ENCODE measurements at regions not wholly inside any gene's neighbourhood (a gene's known extent, or its start where the extent isn't known, plus 50 kb on each side); places are given as distances from the start of the nearest gene placed in this dataset.
A peak's percentile ranks its signal among the peaks of the same experiment; 100 is the strongest.

- no peaks in the 10 kb centered on the region for H3K36me3 ChIP-seq (ENCODE audit: insufficient read depth)
- no peaks in the 10 kb centered on the region for H3K79me2 ChIP-seq (replicated peaks; ENCODE audit: insufficient read depth)
- no peak overlapping the region for H3K27ac ChIP-seq (ENCODE audit: low read depth)
- no peak for TF ChIP-seq NANOG (IDR thresholded peaks at IDR 0.05; ENCODE audit: borderline replicate concordance)
- H3F3A ChIP-seq (replicated peaks; ENCODE audit: low read depth): no peaks in the 10 kb centered on the region
- peak; percentile 34; the same call in 2 of the 3 replicates for ATAC-seq
- H3K27me3 Mint-ChIP-seq (ENCODE audit: insufficient read depth, low read depth, poor library complexity): no peaks in the 10 kb centered on the region
- H3K4me1 ChIP-seq (ENCODE audit: insufficient read depth): peaks cover 38% of the 10 kb centered on the region
- H3K4me3 ChIP-seq: no peak overlapping the region
- H3K36me3 Mint-ChIP-seq (ENCODE audit: low read depth): peaks cover 18% of the 10 kb centered on the region; the same call in 2 of the 3 replicates
- H4K20me1 ChIP-seq (replicated peaks; ENCODE audit: insufficient read depth): no peaks in the 10 kb centered on the region
- H3K4me3 Mint-ChIP-seq: no peak overlapping the region
- peaks cover 30% of the 10 kb centered on the region for H3K4me1 Mint-ChIP-seq
- H3K27me3 ChIP-seq (ENCODE audit: insufficient read depth): no peaks in the 10 kb centered on the region
- peak; percentile 8 for DNase-seq (ENCODE audit: low spot score)
- H3K27ac Mint-ChIP-seq: no peak overlapping the region
- H3K9me3 Mint-ChIP-seq: peaks cover 23% of the 10 kb centered on the region
- no peak overlapping the region for H2AFZ ChIP-seq
- peak overlapping the region; percentile 60; the same call in 1 of the 2 replicates for H3K4me2 ChIP-seq
- 0 out of 2 replicates have a peak, but pooled peaks cover 5% of the 10 kb centered on the region for H3K9me2 ChIP-seq (ENCODE audit: insufficient read depth)
These were observed 156.2 kb downstream of the CYB561 start for GRCh38 chr17:63289931-63290330.

GRCh38 chr17:63290351-63290750, 155.8 kb downstream of the CYB561 start:
- Mint-ChIP-seq H3K4me1 (peaks cover 30% of the 10 kb centered on the region), H3K27me3 (ENCODE audit: insufficient read depth, low read depth, poor library complexity) (no peaks in the 10 kb centered on the region), H3K27ac (peak overlapping the region; percentile 5; the same call in 1 of the 2 replicates), H3K36me3 (ENCODE audit: low read depth) (peaks cover 16% of the 10 kb centered on the region; the same call in 2 of the 3 replicates), H3K9me3 (peaks cover 19% of the 10 kb centered on the region), H3K4me3 (no peak overlapping the region)
- no peaks in the 10 kb centered on the region for H3K36me3 ChIP-seq (ENCODE audit: insufficient read depth)
- H3K79me2 ChIP-seq (replicated peaks; ENCODE audit: insufficient read depth): no peaks in the 10 kb centered on the region
- H3K27ac ChIP-seq (ENCODE audit: low read depth): no peak overlapping the region
- no peak for ATAC-seq
- no peaks in the 10 kb centered on the region for H3F3A ChIP-seq (replicated peaks; ENCODE audit: low read depth)
- no peak overlapping the region for H2AFZ ChIP-seq
- peak overlapping the region; percentile 60 for H3K4me2 ChIP-seq
- no peaks in the 10 kb centered on the region for H4K20me1 ChIP-seq (replicated peaks; ENCODE audit: insufficient read depth)
- H3K4me1 ChIP-seq (ENCODE audit: insufficient read depth): peaks cover 38% of the 10 kb centered on the region
- no peak for DNase-seq (ENCODE audit: low spot score)
- no peaks in the 10 kb centered on the region for H3K27me3 ChIP-seq (ENCODE audit: insufficient read depth)
- H3K9me2 ChIP-seq (ENCODE audit: insufficient read depth): 0 out of 2 replicates have a peak, but pooled peaks cover 5% of the 10 kb centered on the region
- H3K4me3 ChIP-seq: peak overlapping the region; percentile 18; the same call in 1 of the 2 replicates
- TF ChIP-seq ZNF331 (CRISPR knock-in tag; IDR thresholded peaks at IDR 0.05; ENCODE audit: low read depth) (no peak), STAT1 (IDR thresholded peaks at IDR 0.05; ENCODE audit: unreplicated experiment) (no peak), POLR2AphosphoS5 (IDR thresholded peaks at IDR 0.05; ENCODE audit: low read depth) (no peak), EZH2phosphoT487 (IDR thresholded peaks at IDR 0.05; ENCODE audit: unreplicated experiment) (no peak), CREB1 (CRISPR knock-in tag; IDR thresholded peaks at IDR 0.05; ENCODE audit: low read depth) (no peak), EZH2 (IDR thresholded peaks at IDR 0.05; ENCODE audit: low read depth, unreplicated experiment) (no peak), NANOG (IDR thresholded peaks at IDR 0.05; ENCODE audit: borderline replicate concordance) (no peak), ZNF462 (CRISPR knock-in tag; IDR thresholded peaks at IDR 0.05) (no peak)
- TF ChIP-seq, protein P1, sequence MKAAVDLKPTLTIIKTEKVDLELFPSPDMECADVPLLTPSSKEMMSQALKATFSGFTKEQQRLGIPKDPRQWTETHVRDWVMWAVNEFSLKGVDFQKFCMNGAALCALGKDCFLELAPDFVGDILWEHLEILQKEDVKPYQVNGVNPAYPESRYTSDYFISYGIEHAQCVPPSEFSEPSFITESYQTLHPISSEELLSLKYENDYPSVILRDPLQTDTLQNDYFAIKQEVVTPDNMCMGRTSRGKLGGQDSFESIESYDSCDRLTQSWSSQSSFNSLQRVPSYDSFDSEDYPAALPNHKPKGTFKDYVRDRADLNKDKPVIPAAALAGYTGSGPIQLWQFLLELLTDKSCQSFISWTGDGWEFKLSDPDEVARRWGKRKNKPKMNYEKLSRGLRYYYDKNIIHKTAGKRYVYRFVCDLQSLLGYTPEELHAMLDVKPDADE (IDR thresholded peaks at IDR 0.05): no peak
- TF ChIP-seq, protein P2, sequence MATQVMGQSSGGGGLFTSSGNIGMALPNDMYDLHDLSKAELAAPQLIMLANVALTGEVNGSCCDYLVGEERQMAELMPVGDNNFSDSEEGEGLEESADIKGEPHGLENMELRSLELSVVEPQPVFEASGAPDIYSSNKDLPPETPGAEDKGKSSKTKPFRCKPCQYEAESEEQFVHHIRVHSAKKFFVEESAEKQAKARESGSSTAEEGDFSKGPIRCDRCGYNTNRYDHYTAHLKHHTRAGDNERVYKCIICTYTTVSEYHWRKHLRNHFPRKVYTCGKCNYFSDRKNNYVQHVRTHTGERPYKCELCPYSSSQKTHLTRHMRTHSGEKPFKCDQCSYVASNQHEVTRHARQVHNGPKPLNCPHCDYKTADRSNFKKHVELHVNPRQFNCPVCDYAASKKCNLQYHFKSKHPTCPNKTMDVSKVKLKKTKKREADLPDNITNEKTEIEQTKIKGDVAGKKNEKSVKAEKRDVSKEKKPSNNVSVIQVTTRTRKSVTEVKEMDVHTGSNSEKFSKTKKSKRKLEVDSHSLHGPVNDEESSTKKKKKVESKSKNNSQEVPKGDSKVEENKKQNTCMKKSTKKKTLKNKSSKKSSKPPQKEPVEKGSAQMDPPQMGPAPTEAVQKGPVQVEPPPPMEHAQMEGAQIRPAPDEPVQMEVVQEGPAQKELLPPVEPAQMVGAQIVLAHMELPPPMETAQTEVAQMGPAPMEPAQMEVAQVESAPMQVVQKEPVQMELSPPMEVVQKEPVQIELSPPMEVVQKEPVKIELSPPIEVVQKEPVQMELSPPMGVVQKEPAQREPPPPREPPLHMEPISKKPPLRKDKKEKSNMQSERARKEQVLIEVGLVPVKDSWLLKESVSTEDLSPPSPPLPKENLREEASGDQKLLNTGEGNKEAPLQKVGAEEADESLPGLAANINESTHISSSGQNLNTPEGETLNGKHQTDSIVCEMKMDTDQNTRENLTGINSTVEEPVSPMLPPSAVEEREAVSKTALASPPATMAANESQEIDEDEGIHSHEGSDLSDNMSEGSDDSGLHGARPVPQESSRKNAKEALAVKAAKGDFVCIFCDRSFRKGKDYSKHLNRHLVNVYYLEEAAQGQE (IDR thresholded peaks at IDR 0.05; ENCODE audit: unreplicated experiment): no peak
